ENCODE measurements at regions not wholly inside any gene's neighbourhood (a gene's known extent, or its start where the extent isn't known, plus 50 kb on each side); places are given as distances from the start of the nearest gene placed in this dataset.
"Not testable (repeated sequence)": the region's sequence is repeated elsewhere in the genome, so short reads cannot be mapped to it uniquely, and the experiment has no call there.

- intact Hi-C loops (cut with micrococcal nuclease), result no loop called here
- Mint-ChIP-seq H3K27me3 (ENCODE audit: low read depth in 2 of 2) (no peaks in the 10 kb centered on the region), H3K27ac (no peak overlapping the region), H3K36me3 (no peaks in the 10 kb centered on the region), H3K4me3 (no peak overlapping the region), H3K9me3 (peaks cover 0 to 3% of the 10 kb centered on the region in 2 donors), H3K4me1 (peaks cover 11% of the 10 kb centered on the region in 2 donors)
- Histone ChIP-seq H3K27me3 (ENCODE audit: control insufficient read depth, insufficient read depth, low read length) (no peaks in the 10 kb centered on the region), H3K36me3 (ENCODE audit: control insufficient read depth, insufficient read depth, low read length) (no peaks in the 10 kb centered on the region), H3K9me3 (ENCODE audit: control insufficient read depth, insufficient read depth, low read length) (no peaks in the 10 kb centered on the region), H3K4me3 (ENCODE audit: low read length) (no peak overlapping the region), H3K4me1 (ENCODE audit: control insufficient read depth, insufficient read depth, low read length) (no peaks in the 10 kb centered on the region), H3K27ac (ENCODE audit: low read length) (no peak overlapping the region)
- no peak for TF ChIP-seq CTCF (IDR thresholded peaks at IDR 0.05)
- no CpG with 5 or more reads among the region's 1 CpG for WGBS (ENCODE audit: insufficient coverage)
- no peak for DNase-seq
- ATAC-seq, result no peak
These were observed 122.6 kb upstream of the TNFSF4 start for GRCh38 chr1:173329726-173330125.

- no peaks in the 10 kb centered on the region for H3K27me3 ChIP-seq (ENCODE audit: control insufficient read depth, insufficient read depth, low read length)
- H3K4me3 ChIP-seq (ENCODE audit: low read length), result no peak overlapping the region
- no peak for DNase-seq
- TF ChIP-seq CTCF (IDR thresholded peaks at IDR 0.05), result no peak
- no peak overlapping the region for H3K27ac ChIP-seq (ENCODE audit: low read length)
- H3K9me3 ChIP-seq (ENCODE audit: control insufficient read depth, insufficient read depth, low read length), result no peaks in the 10 kb centered on the region
- no peak overlapping the region for H3K4me3 Mint-ChIP-seq
- ATAC-seq, result no peak
- peaks cover 11% of the 10 kb centered on the region in 2 donors for H3K4me1 Mint-ChIP-seq
- H3K9me3 Mint-ChIP-seq, result peaks cover 0 to under 1% of the 10 kb centered on the region in 2 donors
- no peak overlapping the region for H3K27ac Mint-ChIP-seq
- H3K36me3 Mint-ChIP-seq, result no peaks in the 10 kb centered on the region
- no peaks in the 10 kb centered on the region for H3K4me1 ChIP-seq (ENCODE audit: control insufficient read depth, insufficient read depth, low read length)
- intact Hi-C loops (cut with micrococcal nuclease), result no loop called here
- H3K36me3 ChIP-seq (ENCODE audit: control insufficient read depth, insufficient read depth, low read length), result no peaks in the 10 kb centered on the region
- no peaks in the 10 kb centered on the region for H3K27me3 Mint-ChIP-seq (ENCODE audit: low read depth in 2 of 2)
- WGBS (ENCODE audit: insufficient coverage), result no CpG with 5 or more reads among the region's 3 CpGs
These were observed 123.2 kb upstream of the TNFSF4 start for GRCh38 chr1:173330149-173330951.

- 46% methylated on average over 8 of the region's 10 CpGs for WGBS (ENCODE audit: insufficient coverage)
- peak in 1 of 2 donors; percentile 26 for DNase-seq
- H3K9me3 Mint-ChIP-seq; ATAC-seq; H3K27me3 Mint-ChIP-seq (ENCODE audit: low read depth in 2 of 2); intact Hi-C loops (cut with micrococcal nuclease); H3K4me1 ChIP-seq (ENCODE audit: control insufficient read depth, insufficient read depth, low read length); H3K36me3 ChIP-seq (ENCODE audit: control insufficient read depth, insufficient read depth, low read length); H3K9me3 ChIP-seq (ENCODE audit: control insufficient read depth, insufficient read depth, low read length); H3K4me3 Mint-ChIP-seq; H3K36me3 Mint-ChIP-seq; H3K4me3 ChIP-seq (ENCODE audit: low read length); H3K27me3 ChIP-seq (ENCODE audit: control insufficient read depth, insufficient read depth, low read length); H3K27ac ChIP-seq (ENCODE audit: low read length): not testable (repeated sequence)
- peaks cover 11% of the 10 kb centered on the region in 2 donors for H3K4me1 Mint-ChIP-seq
- H3K27ac Mint-ChIP-seq, result peak overlapping the region in 1 of 2 donors; percentile 63
These were observed 123.9 kb upstream of the TNFSF4 start for GRCh38 chr1:173330952-173331548.

- TF ChIP-seq CTCF (IDR thresholded peaks at IDR 0.05), result no peak
- no peaks in the 10 kb centered on the region for H3K4me1 ChIP-seq (ENCODE audit: control insufficient read depth, insufficient read depth, low read length)
- no peaks in the 10 kb centered on the region for H3K9me3 ChIP-seq (ENCODE audit: control insufficient read depth, insufficient read depth, low read length)
- no peaks in the 10 kb centered on the region for H3K36me3 ChIP-seq (ENCODE audit: control insufficient read depth, insufficient read depth, low read length)
- H3K27me3 ChIP-seq (ENCODE audit: control insufficient read depth, insufficient read depth, low read length), result no peaks in the 10 kb centered on the region
- Mint-ChIP-seq H3K27ac (no peak overlapping the region), H3K4me1 (peaks cover 11% of the 10 kb centered on the region in 2 donors), H3K9me3 (no peaks in the 10 kb centered on the region), H3K4me3 (no peak overlapping the region), H3K36me3 (no peaks in the 10 kb centered on the region), H3K27me3 (ENCODE audit: low read depth in 2 of 2) (no peaks in the 10 kb centered on the region)
- intact Hi-C loops (cut with micrococcal nuclease), result no loop called here
- ATAC-seq, result no peak
- no peak overlapping the region for H3K4me3 ChIP-seq (ENCODE audit: low read length)
- H3K27ac ChIP-seq (ENCODE audit: low read length), result no peak overlapping the region
- no peak for DNase-seq
- 82% methylated on average over 2 of the region's 2 CpGs for WGBS (ENCODE audit: insufficient coverage)
These were observed 124.9 kb upstream of the TNFSF4 start for GRCh38 chr1:173332026-173332425.

Data from natural killer cell (primary cell).